Tongue (tissue), 1 donor: ENCODE measurements at regions not wholly inside any gene's neighbourhood (a gene's known extent, or its start where the extent isn't known, plus 50 kb on each side); places are given as distances from the start of the nearest gene placed in this dataset.

ENCODE experiments used
- DNase-seq: peaks from one replicate; pipeline ENCODE4 v3.0.0-alpha.2; 2015

GRCh38 chr11:27214713-27215112 is 148.3 kb downstream of the CCDC34 start:
- no peak for DNase-seq

DNA sequence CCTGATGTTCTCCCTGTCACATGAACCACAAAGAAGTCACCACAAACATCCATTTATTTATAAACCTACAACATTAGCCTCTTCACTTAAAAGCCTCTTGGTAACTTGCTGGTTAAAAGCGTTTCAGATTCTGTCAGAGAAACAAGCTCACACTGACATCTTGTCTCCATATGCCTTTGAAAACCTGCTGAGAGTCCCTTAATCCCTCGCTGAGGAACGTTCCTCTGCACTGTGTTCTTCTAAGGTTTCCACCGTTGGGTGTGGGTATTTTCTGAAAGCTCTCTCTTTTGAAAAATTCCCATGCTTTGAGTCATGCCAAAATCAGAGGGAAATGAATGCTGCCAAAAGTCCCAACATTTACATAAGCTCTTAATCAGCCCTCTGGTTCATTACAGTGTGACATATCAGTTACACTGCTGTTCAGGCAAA is 149.8 kb downstream of the CCDC34 start:
- DNase-seq = peak; percentile 95

GRCh38 chr11:27212248-27212780 is 150.7 kb downstream of the CCDC34 start:
- no peak for DNase-seq

- DNase-seq = no peak
Observed at GRCh38 chr11:27211370-27212127, 151.5 kb downstream of the CCDC34 start.

- DNase-seq = no peak
Observed at GRCh38 chr11:27210531-27210930, 152.5 kb downstream of the CCDC34 start.

DNA sequence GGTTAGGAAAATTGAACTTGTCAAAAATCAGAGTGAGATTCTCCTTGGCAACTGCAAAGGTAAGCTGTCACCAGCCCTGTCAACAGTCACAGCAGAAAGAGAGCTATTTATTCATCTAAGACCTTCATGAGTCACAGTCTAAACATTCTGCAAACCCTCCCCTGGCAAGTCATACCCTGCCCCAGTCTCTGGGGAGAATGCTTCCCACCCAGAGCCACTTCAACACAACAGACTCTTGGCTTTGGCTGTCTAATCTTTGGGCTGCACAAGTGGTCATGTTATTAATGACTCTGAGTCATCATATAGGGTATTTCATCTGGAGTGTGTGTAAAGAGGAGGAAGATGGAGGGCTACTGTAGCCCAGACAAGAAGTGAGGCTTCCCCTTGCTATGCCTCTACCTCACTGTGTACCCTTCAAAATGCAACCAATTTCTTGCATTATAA is 153.4 kb downstream of the CCDC34 start:
- DNase-seq = peak; percentile 82

DNA sequence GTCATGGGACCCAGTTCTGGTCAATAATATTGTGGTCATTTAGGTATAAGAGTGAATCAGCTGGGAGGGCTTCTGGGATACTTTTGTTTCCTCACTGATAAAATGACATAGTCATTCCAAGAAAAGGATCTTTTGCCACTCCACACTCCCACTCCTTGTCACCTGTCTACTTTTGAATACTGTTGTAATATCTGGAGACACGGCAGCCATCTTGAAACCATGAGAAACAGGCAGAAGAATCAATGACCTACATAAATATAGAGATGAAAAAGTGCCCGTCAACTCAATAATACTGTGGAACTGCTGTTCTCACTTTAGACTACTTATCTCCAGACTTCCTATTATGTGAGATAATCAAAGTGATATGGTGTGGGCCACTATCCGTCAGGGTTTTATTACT is 154.2 kb downstream of the CCDC34 start:
- no peak for DNase-seq

- DNase-seq = no peak
Observed at GRCh38 chr11:27207025-27207650, 155.9 kb downstream of the CCDC34 start.

DNA sequence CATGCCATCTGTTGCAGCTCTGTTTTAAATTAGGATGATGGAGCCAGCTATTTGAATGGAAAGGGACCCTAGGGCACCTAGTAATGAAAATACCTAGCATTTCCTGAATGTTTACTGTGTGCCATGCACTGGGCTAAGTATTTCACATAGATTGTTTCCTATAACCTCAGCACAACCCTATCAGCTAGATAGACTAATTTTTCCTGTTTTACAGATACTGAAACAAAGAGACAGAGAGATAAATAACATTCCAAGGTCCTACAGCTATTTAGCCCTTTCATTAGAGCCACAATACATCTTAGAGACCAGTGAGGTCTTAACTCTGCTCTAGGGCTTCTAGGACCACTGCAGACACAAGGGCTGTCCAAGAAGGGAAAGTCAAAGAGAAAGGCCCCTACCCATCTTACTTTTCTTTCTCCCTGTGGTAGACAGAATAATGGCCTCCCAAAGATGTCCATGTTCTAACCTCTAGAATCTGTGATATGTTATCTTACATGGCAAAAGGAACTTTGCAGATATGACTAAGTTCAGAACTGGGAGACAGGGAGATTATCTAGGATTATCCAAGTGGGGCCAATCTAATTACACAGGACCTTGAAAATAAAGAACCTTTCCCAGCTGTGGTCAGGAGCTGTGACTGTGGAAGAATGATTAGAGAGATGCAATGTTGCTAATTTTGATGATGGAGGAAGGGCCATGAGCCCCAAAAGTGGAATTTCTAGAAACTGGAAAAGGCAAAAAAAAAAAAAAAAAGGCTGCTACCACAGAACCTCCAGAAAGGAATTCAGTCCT is 157.0 kb downstream of the CCDC34 start:
- no peak for DNase-seq

- no peak for DNase-seq
Observed at GRCh38 chr11:27205250-27205649, 157.8 kb downstream of the CCDC34 start.

GRCh38 chr11:27204529-27204928 is 158.5 kb downstream of the CCDC34 start:
- DNase-seq = no peak

DNA sequence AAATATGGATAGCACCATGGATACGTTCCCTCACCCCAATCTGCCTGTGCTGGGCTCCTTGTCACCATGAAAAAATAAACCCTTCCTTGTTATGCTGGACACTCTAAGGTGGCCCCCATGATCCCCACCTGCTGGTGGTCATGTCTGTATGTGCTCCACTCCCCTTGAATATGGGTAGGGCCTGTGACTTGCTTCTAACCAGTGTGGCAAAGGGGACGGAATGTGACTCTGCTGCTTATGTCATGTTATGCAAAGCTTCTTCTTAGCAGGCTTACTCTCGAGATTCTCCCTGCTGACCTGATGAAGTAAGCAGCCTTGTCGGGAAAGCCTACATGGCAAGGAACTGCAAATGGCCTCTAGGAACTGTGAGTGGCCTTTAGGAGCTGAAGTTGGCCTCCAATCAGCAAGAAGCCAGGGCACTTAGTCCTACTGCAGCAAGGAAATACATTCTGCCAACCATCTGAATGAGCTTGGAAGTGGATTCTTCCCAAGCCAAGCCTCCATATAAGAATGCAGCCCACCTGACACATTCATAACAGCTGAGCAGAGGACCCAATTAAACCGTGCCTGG is 159.9 kb downstream of the CCDC34 start:
- DNase-seq = peak; percentile 55

DNA sequence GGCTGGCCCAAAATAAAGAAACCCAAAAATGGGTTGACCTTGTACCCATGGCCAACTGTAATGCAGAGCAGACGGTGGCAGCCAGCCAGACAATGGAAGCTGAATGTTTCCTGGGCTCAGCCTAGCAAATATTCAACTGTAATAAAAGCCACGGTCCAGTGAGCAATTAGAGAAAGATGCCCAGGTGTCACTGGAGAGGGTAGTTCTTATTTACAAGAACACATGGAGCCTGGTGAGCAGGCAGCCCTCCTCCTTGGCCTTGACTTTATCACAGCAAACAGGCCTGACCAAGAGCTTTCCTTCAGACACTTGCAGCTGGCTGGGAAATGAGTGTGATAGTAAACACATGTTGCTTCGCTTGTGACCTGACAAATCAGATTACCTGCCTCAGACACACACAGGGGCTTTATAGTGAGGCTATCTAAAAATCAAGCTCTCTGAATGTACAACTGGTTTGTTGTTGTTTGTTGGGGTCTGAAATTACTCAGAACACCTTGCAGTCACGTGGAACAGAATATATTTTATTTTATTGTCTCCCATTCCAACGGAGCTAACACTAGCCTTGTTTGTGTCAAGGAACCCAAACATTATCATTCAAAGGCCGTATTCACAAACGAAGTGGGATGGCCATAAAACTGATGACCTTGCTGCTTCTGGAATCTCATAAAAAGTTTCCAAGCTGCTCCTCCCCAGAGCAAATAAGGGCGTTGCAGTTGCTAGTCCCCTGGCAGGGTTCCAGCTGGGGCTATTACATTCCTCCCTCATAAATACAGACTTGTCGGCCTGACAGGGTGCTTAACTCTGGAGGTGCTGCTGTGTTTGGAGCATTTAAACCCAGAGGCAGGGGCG is 161.1 kb downstream of the BBOX1 start:
- DNase-seq = peak; percentile 96

DNA sequence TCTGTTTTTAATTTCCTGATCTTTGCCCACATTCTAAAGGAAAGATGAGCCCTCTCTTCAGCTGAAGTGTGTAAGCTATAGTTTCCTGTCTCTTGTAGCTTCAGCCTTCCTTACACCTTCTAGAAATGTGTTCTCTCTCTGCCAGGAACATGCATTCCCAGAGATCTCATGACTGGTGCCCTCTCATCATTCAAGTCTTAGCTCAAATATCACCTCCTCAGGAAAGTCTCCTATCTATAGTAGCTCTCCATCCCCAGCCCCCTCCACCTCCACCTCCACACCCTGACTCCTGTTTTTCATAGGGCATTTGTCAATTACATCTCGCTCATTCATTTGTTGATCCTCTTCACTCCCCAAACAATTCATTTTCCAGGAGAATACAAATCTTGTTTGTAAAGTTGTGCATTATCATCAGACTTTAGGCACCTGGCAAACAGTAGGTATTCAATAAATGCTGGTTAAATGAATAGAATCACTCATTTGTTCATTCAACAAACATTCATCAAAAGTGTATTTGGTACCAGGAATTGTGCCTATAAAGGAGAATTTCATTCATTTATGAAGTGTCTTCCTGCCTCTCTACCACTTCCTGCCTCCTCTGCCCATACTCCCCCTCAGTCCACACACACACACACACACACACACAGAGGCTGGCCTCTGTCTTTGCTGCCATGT is 160.3 kb downstream of the BBOX1 start:
- DNase-seq = no peak

GRCh38 chr11:27196203-27196897 is 155.7 kb downstream of the BBOX1 start:
- DNase-seq = peak; percentile 45

DNA sequence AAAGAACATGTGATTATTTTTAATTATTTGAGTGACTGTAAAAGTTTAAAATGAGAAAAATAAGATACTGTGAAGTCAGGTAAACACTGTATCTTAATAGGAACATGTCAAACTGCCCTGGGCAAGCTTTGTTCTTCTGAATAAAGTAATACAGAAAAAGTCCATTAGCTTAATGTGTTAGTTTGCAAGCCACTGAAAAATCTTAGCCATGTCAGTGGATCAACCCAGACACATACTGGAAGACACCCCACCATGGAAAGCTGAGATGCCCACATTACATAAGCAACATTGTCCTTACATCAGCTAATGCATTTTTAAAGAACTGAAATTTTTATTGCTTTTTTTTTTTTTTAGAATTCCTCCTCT is 155.2 kb downstream of the BBOX1 start:
- no peak for DNase-seq

DNA sequence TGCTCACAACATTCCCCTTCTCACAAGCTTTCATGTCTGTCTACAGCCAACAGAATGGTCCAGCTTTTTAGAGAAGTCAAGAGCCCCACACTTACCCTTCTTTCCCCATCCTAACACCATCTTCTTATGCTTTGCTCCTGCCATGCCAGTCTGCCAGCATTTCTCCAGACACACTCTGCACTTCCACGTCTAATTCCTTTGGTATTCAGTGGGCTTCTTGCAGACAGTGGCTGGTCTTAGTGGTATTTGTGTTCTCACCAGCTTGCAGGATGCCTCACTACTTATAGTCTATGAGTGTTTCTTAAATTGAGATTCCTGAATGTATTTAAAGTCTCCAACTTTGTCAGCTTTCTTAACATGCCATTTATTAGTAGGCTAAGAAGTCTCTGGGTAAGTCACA is 154.4 kb downstream of the BBOX1 start:
- no peak for DNase-seq

DNA sequence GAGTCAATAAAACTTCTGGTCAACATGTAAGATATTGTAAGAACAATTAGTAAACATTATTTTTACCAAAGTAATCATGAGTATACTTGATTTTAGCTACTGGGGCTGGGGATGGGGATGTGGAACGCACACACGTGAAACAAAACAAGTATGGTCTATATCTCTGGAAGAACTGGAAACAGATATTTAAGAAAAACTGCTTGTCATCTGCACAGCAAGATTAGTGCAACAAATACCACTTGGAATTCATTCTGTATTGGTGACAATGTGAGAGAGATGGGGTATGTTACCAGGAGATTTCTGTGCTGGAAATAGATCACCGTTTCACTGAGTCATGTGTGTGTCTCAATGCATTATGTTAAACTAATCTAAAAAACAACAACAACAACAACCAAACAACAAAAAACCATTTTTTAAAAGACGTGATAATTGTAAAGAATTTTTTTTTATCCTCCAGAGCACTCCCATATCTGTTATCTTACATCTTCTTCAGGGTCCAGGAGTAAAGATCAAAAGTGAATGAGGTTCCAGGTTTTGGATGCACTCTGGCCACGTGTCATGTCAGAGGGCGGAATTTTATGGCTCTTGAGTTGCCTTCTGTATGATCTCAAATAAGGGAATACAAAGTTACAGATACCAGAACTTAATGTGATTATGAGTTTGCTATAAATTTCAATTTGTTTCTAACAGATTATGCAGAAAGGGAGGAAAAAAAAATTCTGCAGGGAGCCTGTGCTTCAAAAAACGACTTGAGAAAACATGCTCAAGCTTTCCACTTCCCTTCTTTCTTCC is 153.0 kb downstream of the BBOX1 start:
- DNase-seq = no peak

DNA sequence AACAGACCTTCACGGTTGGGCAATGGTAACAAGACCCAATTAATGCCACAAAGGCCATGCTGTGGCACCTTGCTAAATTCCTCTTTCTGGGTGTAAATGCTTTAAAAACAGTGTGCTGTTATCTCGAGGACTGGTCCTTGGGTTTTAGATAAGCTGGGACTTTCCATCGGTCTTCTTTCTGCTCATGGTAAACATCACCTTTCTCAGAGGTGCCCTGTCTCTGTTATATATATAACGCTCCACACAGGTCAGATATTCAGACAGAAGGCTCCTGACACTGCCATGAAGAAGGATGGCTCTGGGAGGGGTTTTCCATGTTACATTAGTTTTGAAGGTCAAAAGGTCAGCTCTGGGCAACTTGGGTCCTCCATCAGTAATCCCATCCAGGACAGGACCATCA is 151.6 kb downstream of the BBOX1 start:
- DNase-seq = no peak

DNA sequence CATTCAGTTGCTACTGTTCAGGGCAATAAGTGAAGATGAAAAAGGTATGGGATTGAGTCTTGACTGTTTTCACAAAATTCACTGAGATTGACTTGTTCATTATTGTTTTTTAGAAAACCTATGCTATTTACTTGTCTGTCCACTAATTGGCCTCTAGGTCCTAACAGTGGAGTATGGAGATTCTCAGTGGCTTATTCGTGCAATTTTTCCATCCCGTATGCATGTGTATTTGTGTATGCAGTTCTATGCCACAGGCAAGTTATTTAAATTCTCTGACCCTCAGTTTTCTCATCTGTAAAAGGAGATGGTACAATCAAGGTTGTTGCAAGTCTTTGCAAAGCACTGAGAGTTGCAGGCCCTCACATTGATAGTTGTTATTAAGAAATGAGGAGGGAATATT is 151.0 kb downstream of the BBOX1 start:
- no peak for DNase-seq
